ENCODE measurements at regions not wholly inside any gene's neighbourhood (a gene's known extent, or its start where the extent isn't known, plus 50 kb on each side); places are given as distances from the start of the nearest gene placed in this dataset.

- H3K27ac ChIP-seq (ENCODE audit: low read length), result peak overlapping the region; percentile 22
- no peaks in the 10 kb centered on the region for H3K9me3 ChIP-seq (ENCODE audit: low read length)
- no peaks in the 10 kb centered on the region for H3K27me3 ChIP-seq (ENCODE audit: insufficient read depth, low read depth, low read length)
- no peaks in the 10 kb centered on the region for H4K20me1 ChIP-seq (ENCODE audit: insufficient read depth)
- TF ChIP-seq RAD21 (conservative IDR thresholded peaks at IDR 0.05) (no peak), SMC3 (conservative IDR thresholded peaks at IDR 0.05; ENCODE audit: poor library complexity) (no peak), MXI1 (conservative IDR thresholded peaks at IDR 0.05; ENCODE audit: poor library complexity, severe bottlenecking) (no peak), CTCF (IDR thresholded peaks at IDR 0.05; ENCODE audit: poor library complexity, severe bottlenecking) (no peak), REST (IDR thresholded peaks at IDR 0.05; ENCODE audit: borderline replicate concordance) (no peak), TAF1 (IDR thresholded peaks at IDR 0.05; ENCODE audit: low read depth) (no peak), POLR2AphosphoS5 (IDR thresholded peaks at IDR 0.05) (no peak), EZH2 (IDR thresholded peaks at IDR 0.05; ENCODE audit: borderline replicate concordance, insufficient read depth, low read length, poor library complexity, severe bottlenecking) (no peak), EP300 (conservative IDR thresholded peaks at IDR 0.05; ENCODE audit: poor library complexity, severe bottlenecking) (no peak)
- no peak overlapping the region for H3K4me2 ChIP-seq (ENCODE audit: low read length)
- no peak overlapping the region for H3K4me3 ChIP-seq (ENCODE audit: low read length)
- H3K9me2 ChIP-seq (ENCODE audit: insufficient read depth, low read length), result no peaks in the 10 kb centered on the region
- no peaks in the 10 kb centered on the region for H3K36me3 ChIP-seq (ENCODE audit: insufficient read depth, low read length)
- H3F3A ChIP-seq (ENCODE audit: insufficient read depth, low read length, poor library complexity, severe bottlenecking), result no peaks in the 10 kb centered on the region
- H3K79me2 ChIP-seq (replicated peaks; ENCODE audit: insufficient read depth, low read length), result no peaks in the 10 kb centered on the region
- no peak overlapping the region for H3K9ac ChIP-seq (ENCODE audit: low read length)
- no peak overlapping the region for H2AFZ ChIP-seq (ENCODE audit: low read depth, low read length)
Observed at GRCh38 chr6:87923389-87924050, 124.1 kb upstream of the SPACA1 start.

GRCh38 chr6:87922947-87923330 lies 124.7 kb upstream of the SPACA1 start:
- H3K79me2 ChIP-seq (replicated peaks; ENCODE audit: insufficient read depth, low read length), result no peaks in the 10 kb centered on the region
- H3K4me3 ChIP-seq (ENCODE audit: low read length), result no peak overlapping the region
- H3K4me2 ChIP-seq (ENCODE audit: low read length), result no peak overlapping the region
- H3K27me3 ChIP-seq (ENCODE audit: insufficient read depth, low read depth, low read length), result no peaks in the 10 kb centered on the region
- no peaks in the 10 kb centered on the region for H3F3A ChIP-seq (ENCODE audit: insufficient read depth, low read length, poor library complexity, severe bottlenecking)
- no peak overlapping the region for H2AFZ ChIP-seq (ENCODE audit: low read depth, low read length)
- no peaks in the 10 kb centered on the region for H3K9me3 ChIP-seq (ENCODE audit: low read length)
- no peaks in the 10 kb centered on the region for H3K9me2 ChIP-seq (ENCODE audit: insufficient read depth, low read length)
- TF ChIP-seq MXI1 (conservative IDR thresholded peaks at IDR 0.05; ENCODE audit: poor library complexity, severe bottlenecking) (no peak), REST (IDR thresholded peaks at IDR 0.05; ENCODE audit: borderline replicate concordance) (no peak), EZH2 (IDR thresholded peaks at IDR 0.05; ENCODE audit: borderline replicate concordance, insufficient read depth, low read length, poor library complexity, severe bottlenecking) (no peak), EP300 (conservative IDR thresholded peaks at IDR 0.05; ENCODE audit: poor library complexity, severe bottlenecking) (no peak), SMC3 (conservative IDR thresholded peaks at IDR 0.05; ENCODE audit: poor library complexity) (no peak), TAF1 (IDR thresholded peaks at IDR 0.05; ENCODE audit: low read depth) (no peak), POLR2AphosphoS5 (IDR thresholded peaks at IDR 0.05) (no peak), CTCF (IDR thresholded peaks at IDR 0.05; ENCODE audit: poor library complexity, severe bottlenecking) (no peak), RAD21 (conservative IDR thresholded peaks at IDR 0.05) (no peak)
- no peaks in the 10 kb centered on the region for H4K20me1 ChIP-seq (ENCODE audit: insufficient read depth)
- H3K27ac ChIP-seq (ENCODE audit: low read length), result peak overlapping the region; percentile 22
- H3K9ac ChIP-seq (ENCODE audit: low read length), result no peak overlapping the region
- no peaks in the 10 kb centered on the region for H3K36me3 ChIP-seq (ENCODE audit: insufficient read depth, low read length)

All from neural cell (in vitro differentiated cells).